Neural crest cell (in vitro differentiated cells): ENCODE measurements at regions not wholly inside any gene's neighbourhood (a gene's known extent, or its start where the extent isn't known, plus 50 kb on each side); places are given as distances from the start of the nearest gene placed in this dataset.

Experiments used
- DNase-seq: peaks from one replicate; pipeline ENCODE4 v3.0.0; 2021; ENCODE audit warnings: low read depth, mixed read lengths, low spot score
- H3K27ac Mint-ChIP-seq: one replicate; pipeline ENCODE4 v1.8.0; 2021; ENCODE audit warnings: mild to moderate bottlenecking, mixed read lengths; ENCODE audit not compliant: unreplicated experiment
- H3K27me3 Mint-ChIP-seq: 2 replicates; pipeline ENCODE4 v1.8.0; 2021; ENCODE audit warnings: low read depth, mild to moderate bottlenecking, mixed read lengths
- H3K36me3 Mint-ChIP-seq: 2 replicates; pipeline ENCODE4 v1.8.0; 2021; ENCODE audit warnings: low read depth, mild to moderate bottlenecking, mixed read lengths
- H3K4me1 Mint-ChIP-seq: 2 replicates; pipeline ENCODE4 v1.8.0; 2021; ENCODE audit warnings: mixed read lengths
- H3K4me3 Mint-ChIP-seq: one replicate; pipeline ENCODE4 v1.8.0; 2021; ENCODE audit warnings: mild to moderate bottlenecking, mixed read lengths
- H3K9me3 Mint-ChIP-seq: 2 replicates; pipeline ENCODE4 v1.8.0; 2021; ENCODE audit warnings: mixed read lengths
- CTCF ChIP-seq: fragments of 200-600 bp; sonication (generic); conservative IDR thresholded peaks from 2 replicates; pipeline ENCODE4 v1.5.0; 2021; ENCODE audit warnings: antibody characterized with exemption, mild to moderate bottlenecking

- no peak for DNase-seq
- Mint-ChIP-seq H3K27ac (no peak overlapping the region), H3K4me3 (no peak overlapping the region), H3K36me3 (peaks cover 27% of the 10 kb centered on the region), H3K9me3 (no peaks in the 10 kb centered on the region), H3K27me3 (no peaks in the 10 kb centered on the region), H3K4me1 (peaks cover 24% of the 10 kb centered on the region)
- TF ChIP-seq CTCF = no peak
Observed at GRCh38 chr9:110136802-110137201, 71.2 kb downstream of the C9orf152 start.

- H3K27ac Mint-ChIP-seq = peak overlapping the region; percentile 44
- DNase-seq = no peak
- H3K4me3 Mint-ChIP-seq = no peak overlapping the region
- H3K36me3 Mint-ChIP-seq = peaks cover 36% of the 10 kb centered on the region
- peak; percentile 30 for TF ChIP-seq CTCF
- H3K27me3 Mint-ChIP-seq = no peaks in the 10 kb centered on the region
- peaks cover 31% of the 10 kb centered on the region for H3K4me1 Mint-ChIP-seq
- no peaks in the 10 kb centered on the region for H3K9me3 Mint-ChIP-seq
Observed at GRCh38 chr9:110140276-110140675, 67.7 kb downstream of the C9orf152 start.

DNA sequence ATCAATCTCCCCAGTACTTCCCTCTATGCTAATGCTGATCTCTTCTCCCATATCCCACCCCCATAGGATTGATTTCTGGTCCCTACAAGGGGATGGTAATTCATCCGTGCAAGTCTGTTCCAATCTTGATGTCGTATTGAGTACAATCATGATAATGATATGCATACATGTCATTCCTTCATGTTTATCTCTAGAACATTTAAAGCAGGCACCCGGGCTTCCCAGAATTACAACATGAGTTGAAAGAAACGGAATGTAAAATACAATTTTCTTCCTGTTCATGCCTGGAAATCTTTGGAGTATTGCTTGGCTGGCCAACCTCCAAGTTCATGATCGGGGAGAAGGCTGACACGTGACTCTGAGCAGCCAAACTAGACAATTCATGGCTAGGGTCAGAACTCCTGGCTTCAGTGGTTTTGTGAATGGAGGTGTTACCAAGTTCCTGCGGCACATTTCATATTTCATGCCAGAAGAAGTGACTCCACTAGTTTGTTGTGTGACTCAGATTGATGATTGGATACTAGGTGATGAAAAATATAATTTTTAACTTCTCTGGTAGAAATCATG, 66.6 kb downstream of the C9orf152 start:
- no peaks in the 10 kb centered on the region for H3K27me3 Mint-ChIP-seq
- peaks cover 28% of the 10 kb centered on the region for H3K4me1 Mint-ChIP-seq
- H3K36me3 Mint-ChIP-seq = peaks cover 32% of the 10 kb centered on the region
- no peak overlapping the region for H3K4me3 Mint-ChIP-seq
- no peak overlapping the region for H3K27ac Mint-ChIP-seq
- DNase-seq = no peak
- no peaks in the 10 kb centered on the region for H3K9me3 Mint-ChIP-seq
- TF ChIP-seq CTCF = no peak

DNA sequence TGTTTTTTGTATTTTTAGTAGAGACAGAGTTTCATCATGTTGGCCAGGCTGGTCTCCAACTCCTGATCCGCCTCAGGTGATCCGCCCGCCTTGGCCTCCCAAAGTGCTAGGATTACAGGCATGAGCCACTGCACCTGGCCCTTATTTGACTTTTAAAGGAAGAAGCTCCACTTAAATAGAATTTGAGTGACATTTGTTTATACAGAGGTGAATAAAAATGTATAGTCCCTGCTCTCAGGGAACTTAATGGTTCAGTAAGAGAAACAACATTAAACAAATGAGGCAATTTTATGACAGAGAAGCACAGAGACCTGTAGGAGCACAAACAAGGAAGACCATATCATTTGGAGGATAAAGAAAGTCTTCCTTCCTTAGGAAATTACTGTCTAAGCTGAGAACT, 65.7 kb downstream of the C9orf152 start:
- no peaks in the 10 kb centered on the region for H3K9me3 Mint-ChIP-seq
- peaks cover 34% of the 10 kb centered on the region for H3K4me1 Mint-ChIP-seq
- no peak for TF ChIP-seq CTCF
- peaks cover 26% of the 10 kb centered on the region for H3K36me3 Mint-ChIP-seq
- H3K27ac Mint-ChIP-seq = no peak overlapping the region
- H3K4me3 Mint-ChIP-seq = no peak overlapping the region
- DNase-seq = no peak
- H3K27me3 Mint-ChIP-seq = no peaks in the 10 kb centered on the region

- H3K9me3 Mint-ChIP-seq = no peaks in the 10 kb centered on the region
- no peak for DNase-seq
- no peak for TF ChIP-seq CTCF
- H3K4me1 Mint-ChIP-seq = peaks cover 42% of the 10 kb centered on the region
- H3K27ac Mint-ChIP-seq = no peak overlapping the region
- H3K4me3 Mint-ChIP-seq = no peak overlapping the region
- peaks cover 23% of the 10 kb centered on the region for H3K36me3 Mint-ChIP-seq
- no peaks in the 10 kb centered on the region for H3K27me3 Mint-ChIP-seq
Observed at GRCh38 chr9:110142868-110143481, 65.0 kb downstream of the C9orf152 start.
